Astrocyte (in vitro differentiated cells and primary cell): ENCODE measurements at regions not wholly inside any gene's neighbourhood (a gene's known extent, or its start where the extent isn't known, plus 50 kb on each side); places are given as distances from the start of the nearest gene placed in this dataset.

Source experiments
- DNase-seq: peaks from one replicate; pipeline ENCODE4 v3.0.0-alpha.2; 2010; ENCODE audit warnings: low read depth
- FAIRE-seq: peaks from 2 replicates; lab custom pipeline; 2011; peaks lifted over from hg19 to GRCh38; lab: Jason Lieb, UNC
- H2AFZ ChIP-seq: 2 replicates; pipeline ENCODE4 v1.6.0; 2012; ENCODE audit warnings: low read depth, low read length, inconsistent platforms
- H3K27ac ChIP-seq: 2 replicates; pipeline ENCODE4 v1.5.1; 2011; ENCODE audit warnings: low read depth, low read length, inconsistent platforms
- H3K27me3 ChIP-seq: 2 replicates; pipeline ENCODE4 v1.6.0; 2011; ENCODE audit warnings: low read length, inconsistent platforms; ENCODE audit not compliant: insufficient read depth
- H3K36me3 ChIP-seq: 2 replicates; pipeline ENCODE4 v1.5.1; 2011; ENCODE audit warnings: low read length, inconsistent platforms; ENCODE audit not compliant: insufficient read depth
- H3K4me1 ChIP-seq: 2 replicates; pipeline ENCODE4 v1.5.1; 2011; ENCODE audit warnings: low read length, inconsistent platforms; ENCODE audit not compliant: insufficient read depth
- H3K4me2 ChIP-seq: 2 replicates; pipeline ENCODE4 v1.6.0; 2012; ENCODE audit warnings: low read length, inconsistent platforms
- H3K4me3 ChIP-seq: 2 replicates; pipeline ENCODE4 v1.5.1; 2011; ENCODE audit warnings: low read depth, mild to moderate bottlenecking, low read length, inconsistent platforms; ENCODE audit not compliant: insufficient read depth
- H3K79me2 ChIP-seq: 2 replicates; pipeline ENCODE4 v1.6.0; 2012; ENCODE audit warnings: mild to moderate bottlenecking, low read length, inconsistent platforms; ENCODE audit not compliant: insufficient read depth
- H3K9ac ChIP-seq: 2 replicates; pipeline ENCODE4 v1.6.0; 2012; ENCODE audit warnings: mild to moderate bottlenecking, low read length, inconsistent platforms
- H3K9me3 ChIP-seq: 2 replicates; pipeline ENCODE4 v1.5.1; 2012; ENCODE audit warnings: low read depth, mild to moderate bottlenecking, low read length, inconsistent platforms; ENCODE audit not compliant: insufficient read depth
- H4K20me1 ChIP-seq: 2 replicates; pipeline ENCODE4 v1.6.0; 2012; ENCODE audit warnings: low read length, inconsistent platforms; ENCODE audit not compliant: insufficient read depth
- H3K27ac Mint-ChIP-seq: one replicate; pipeline ENCODE4 v1.8.0; 2021; ENCODE audit warnings: mild to moderate bottlenecking, mixed read lengths; ENCODE audit not compliant: unreplicated experiment
- H3K27me3 Mint-ChIP-seq: one replicate; pipeline ENCODE4 v1.8.0; 2021; ENCODE audit warnings: low read depth, mixed read lengths; ENCODE audit not compliant: unreplicated experiment
- H3K36me3 Mint-ChIP-seq: one replicate; pipeline ENCODE4 v1.8.0; 2021; ENCODE audit warnings: low read depth, mixed read lengths; ENCODE audit not compliant: unreplicated experiment
- H3K4me1 Mint-ChIP-seq: one replicate; pipeline ENCODE4 v1.8.0; 2021; ENCODE audit warnings: low read depth, mixed read lengths; ENCODE audit not compliant: unreplicated experiment
- H3K4me3 Mint-ChIP-seq: one replicate; pipeline ENCODE4 v1.8.0; 2021; ENCODE audit warnings: mild to moderate bottlenecking, moderate library complexity, mixed read lengths; ENCODE audit not compliant: unreplicated experiment
- H3K9me3 Mint-ChIP-seq: one replicate; pipeline ENCODE4 v1.8.0; 2021; ENCODE audit warnings: mild to moderate bottlenecking, mixed read lengths; ENCODE audit not compliant: unreplicated experiment
- EZH2 ChIP-seq: IDR thresholded peaks from 2 replicates; pipeline ENCODE4 v1.6.1; 2012; ENCODE audit warnings: mild to moderate bottlenecking, low read length, inconsistent platforms; ENCODE audit not compliant: insufficient read depth
- TF ChIP-seq, protein P1 (sequence below): IDR thresholded peaks from 2 replicates; pipeline ENCODE4 v1.5.1; 2011; ENCODE audit warnings: low read depth, mild to moderate bottlenecking, inconsistent platforms, low read length, moderate library complexity; ENCODE audit not compliant: insufficient read depth

DNA sequence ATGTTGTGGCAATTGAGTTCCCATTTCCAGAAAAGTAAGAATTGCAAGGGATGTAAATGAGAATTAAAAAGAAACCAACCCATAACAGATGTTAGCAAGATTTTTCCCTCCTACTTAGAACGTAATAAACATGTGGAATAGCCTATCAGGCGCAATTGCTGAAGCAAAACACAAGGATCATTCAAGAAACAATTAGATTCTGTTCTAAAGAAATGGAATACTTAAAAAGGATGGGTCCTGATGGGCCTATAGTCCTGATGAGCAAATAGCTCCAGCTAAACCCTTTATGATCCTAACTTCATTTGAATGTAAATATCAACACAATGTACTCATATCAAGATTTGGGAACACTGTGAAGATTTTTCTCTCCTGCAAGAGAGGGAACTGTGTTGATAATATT, 771.0 kb upstream of the CDH7 start:
- Mint-ChIP-seq H3K36me3 (no peaks in the 10 kb centered on the region), H3K9me3 (no peaks in the 10 kb centered on the region), H3K27me3 (no peaks in the 10 kb centered on the region), H3K4me3 (no peak overlapping the region), H3K27ac (no peak overlapping the region), H3K4me1 (no peaks in the 10 kb centered on the region)
- FAIRE-seq = no peak
- Histone ChIP-seq H3K9me3 (no peaks in the 10 kb centered on the region), H3K4me2 (no peak overlapping the region), H3K9ac (no peak overlapping the region), H3K27ac (no peak overlapping the region), H3K4me1 (no peaks in the 10 kb centered on the region), H3K4me3 (no peak overlapping the region), H3K79me2 (no peaks in the 10 kb centered on the region), H4K20me1 (no peaks in the 10 kb centered on the region), H2AFZ (no peak overlapping the region), H3K36me3 (no peaks in the 10 kb centered on the region), H3K27me3 (no peaks in the 10 kb centered on the region)
- DNase-seq = no peak
- no peak for TF ChIP-seq EZH2
- TF ChIP-seq, protein P1, sequence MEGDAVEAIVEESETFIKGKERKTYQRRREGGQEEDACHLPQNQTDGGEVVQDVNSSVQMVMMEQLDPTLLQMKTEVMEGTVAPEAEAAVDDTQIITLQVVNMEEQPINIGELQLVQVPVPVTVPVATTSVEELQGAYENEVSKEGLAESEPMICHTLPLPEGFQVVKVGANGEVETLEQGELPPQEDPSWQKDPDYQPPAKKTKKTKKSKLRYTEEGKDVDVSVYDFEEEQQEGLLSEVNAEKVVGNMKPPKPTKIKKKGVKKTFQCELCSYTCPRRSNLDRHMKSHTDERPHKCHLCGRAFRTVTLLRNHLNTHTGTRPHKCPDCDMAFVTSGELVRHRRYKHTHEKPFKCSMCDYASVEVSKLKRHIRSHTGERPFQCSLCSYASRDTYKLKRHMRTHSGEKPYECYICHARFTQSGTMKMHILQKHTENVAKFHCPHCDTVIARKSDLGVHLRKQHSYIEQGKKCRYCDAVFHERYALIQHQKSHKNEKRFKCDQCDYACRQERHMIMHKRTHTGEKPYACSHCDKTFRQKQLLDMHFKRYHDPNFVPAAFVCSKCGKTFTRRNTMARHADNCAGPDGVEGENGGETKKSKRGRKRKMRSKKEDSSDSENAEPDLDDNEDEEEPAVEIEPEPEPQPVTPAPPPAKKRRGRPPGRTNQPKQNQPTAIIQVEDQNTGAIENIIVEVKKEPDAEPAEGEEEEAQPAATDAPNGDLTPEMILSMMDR = no peak

DNA sequence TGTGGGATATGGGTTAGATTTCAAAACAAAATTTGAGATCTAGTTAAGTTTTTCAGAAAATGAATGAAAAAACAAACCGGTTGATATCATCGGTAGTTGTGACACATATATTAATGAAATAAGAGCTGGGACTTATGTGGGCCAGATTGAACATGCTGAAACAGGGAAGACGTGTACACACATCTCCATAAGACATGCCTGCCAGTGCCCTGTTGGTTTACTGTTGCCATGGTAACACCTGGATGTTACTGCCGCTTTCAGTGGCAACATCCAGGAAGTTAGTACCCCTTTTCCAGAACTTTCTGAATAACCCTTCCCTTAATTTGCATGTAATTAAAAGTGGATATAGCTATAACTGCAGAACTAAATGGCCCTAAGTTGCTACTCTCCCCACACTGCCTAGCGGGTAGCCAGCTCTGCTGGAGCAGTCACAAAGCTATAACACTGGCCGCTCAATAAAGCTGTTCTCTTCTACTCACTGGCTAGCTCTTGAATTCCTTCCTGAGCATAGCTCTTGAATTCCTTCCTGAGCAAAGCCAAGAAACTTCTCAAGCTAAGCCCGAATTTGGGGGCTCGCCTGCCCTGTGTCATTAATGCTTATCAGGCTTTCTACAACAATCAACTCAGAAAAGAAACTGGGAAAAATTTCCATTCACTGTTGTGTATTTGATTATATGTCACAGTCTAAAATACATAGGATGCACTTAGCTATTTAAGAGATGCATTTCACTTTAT, 776.3 kb upstream of the CDH7 start:
- H3K4me1 ChIP-seq = no peaks in the 10 kb centered on the region
- no peak overlapping the region for H3K4me2 ChIP-seq
- H3K9ac ChIP-seq = no peak overlapping the region
- no peak for TF ChIP-seq EZH2
- TF ChIP-seq, protein P1 = no peak
- Mint-ChIP-seq H3K27ac (no peak overlapping the region), H3K36me3 (no peaks in the 10 kb centered on the region), H3K4me1 (peaks cover 2% of the 10 kb centered on the region), H3K27me3 (no peaks in the 10 kb centered on the region), H3K9me3 (no peaks in the 10 kb centered on the region), H3K4me3 (no peak overlapping the region)
- no peaks in the 10 kb centered on the region for H3K9me3 ChIP-seq
- H4K20me1 ChIP-seq = no peaks in the 10 kb centered on the region
- H3K27me3 ChIP-seq = no peaks in the 10 kb centered on the region
- DNase-seq (no peak), FAIRE-seq (no peak)
- H3K79me2 ChIP-seq = no peaks in the 10 kb centered on the region
- H2AFZ ChIP-seq = no peak overlapping the region
- H3K4me3 ChIP-seq = no peak overlapping the region
- H3K36me3 ChIP-seq = no peaks in the 10 kb centered on the region
- no peak overlapping the region for H3K27ac ChIP-seq

DNA sequence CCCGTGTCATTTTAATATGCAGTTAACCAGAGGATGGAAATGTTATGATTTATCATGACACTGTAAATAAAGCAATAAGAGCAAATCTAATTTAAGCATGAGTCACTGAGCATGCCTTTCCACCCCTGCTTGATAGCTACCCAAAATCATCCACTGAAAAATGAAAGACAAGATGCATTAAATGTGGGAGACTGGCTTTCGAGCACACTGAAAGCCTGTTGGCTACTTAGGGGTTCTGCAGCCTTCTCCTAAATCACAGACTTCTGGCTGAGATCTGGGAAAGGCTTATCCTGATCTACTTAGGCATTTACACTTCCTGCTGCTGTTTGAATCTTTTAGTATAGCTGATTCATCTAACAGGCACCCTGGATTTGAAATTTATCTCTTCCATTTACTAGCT, 778.3 kb upstream of the CDH7 start:
- Histone ChIP-seq H4K20me1 (no peaks in the 10 kb centered on the region), H3K9ac (no peak overlapping the region), H3K9me3 (no peaks in the 10 kb centered on the region), H3K36me3 (no peaks in the 10 kb centered on the region), H3K27ac (no peak overlapping the region), H3K79me2 (no peaks in the 10 kb centered on the region), H3K4me1 (no peaks in the 10 kb centered on the region), H2AFZ (no peak overlapping the region), H3K27me3 (no peaks in the 10 kb centered on the region), H3K4me2 (no peak overlapping the region), H3K4me3 (no peak overlapping the region)
- no peak for FAIRE-seq
- Mint-ChIP-seq H3K9me3 (no peaks in the 10 kb centered on the region), H3K27me3 (no peaks in the 10 kb centered on the region), H3K4me1 (peaks cover 2% of the 10 kb centered on the region), H3K36me3 (no peaks in the 10 kb centered on the region), H3K4me3 (no peak overlapping the region), H3K27ac (no peak overlapping the region)
- TF ChIP-seq, protein P1 = no peak
- TF ChIP-seq EZH2 = no peak
- no peak for DNase-seq
